Vagina (tissue), 2 donors: ENCODE measurements at regions not wholly inside any gene's neighbourhood (a gene's known extent, or its start where the extent isn't known, plus 50 kb on each side); places are given as distances from the start of the nearest gene placed in this dataset.

Experiments used
- DNase-seq, 2 donors: peaks; one replicate each; pipeline ENCODE4 v3.0.0-alpha.2; 2017; ENCODE audit errors: extremely low spot score in 2 of 2
- H3K27ac ChIP-seq: fragments of 200-600 bp; sonication (generic); one replicate; pipeline ENCODE4 v1.5.1; 2019
- H3K27me3 ChIP-seq: fragments of 200-600 bp; sonication (generic); one replicate; pipeline ENCODE4 v1.5.1; 2019
- H3K36me3 ChIP-seq, 2 donors: fragments of 200-600 bp; sonication (generic); one replicate each; pipeline ENCODE4 v1.5.1; 2017 to 2019
- H3K4me1 ChIP-seq: fragments of 200-600 bp; sonication (generic); one replicate; pipeline ENCODE4 v1.5.1; 2019
- H3K4me3 ChIP-seq, 2 donors: fragments of 200-600 bp; sonication (generic); 1 replicate in 1 of 2; 2 replicates in 1 of 2; pipeline ENCODE4 v1.5.1; 2016 to 2019
- H3K9me3 ChIP-seq: fragments of 200-600 bp; sonication (generic); one replicate; pipeline ENCODE4 v1.5.1; 2019
- POLR2A ChIP-seq, 2 donors: fragments of 450-650 bp; IDR thresholded peaks; one replicate each; pipeline ENCODE4 v1.6.1; 2017; ENCODE audit warnings: antibody characterized with exemption in 2 of 2, mild to moderate bottlenecking in 2 of 2, moderate library complexity in 2 of 2
- POLR2AphosphoS5 ChIP-seq, 2 donors: sonication (generic); formaldehyde crosslinking; IDR thresholded peaks; one replicate each; pipeline ENCODE4 v1.9.0; 2017; ENCODE audit warnings: antibody characterized with exemption in 2 of 2, mild to moderate bottlenecking in 2 of 2, low read depth in 1 of 2; ENCODE audit not compliant: insufficient read depth in 1 of 2
- intact Hi-C: fragments of 100-400 bp; cut with DNase I; formaldehyde crosslinking; loops from one replicate; pipeline ENCODE4 v1.15.1; 2023
- TF ChIP-seq, protein P1 (sequence below), 3 experiments: fragments of 450-650 bp in 2 of 3; fragments of 200-600 bp in 1 of 3; sonication (generic) in 1 of 3; IDR thresholded peaks; one replicate each; pipeline ENCODE4 v1.5.1; 2017 to 2019; ENCODE audit warnings: antibody characterized with exemption in 3 of 3, mild to moderate bottlenecking in 2 of 3, moderate library complexity in 2 of 3

DNA sequence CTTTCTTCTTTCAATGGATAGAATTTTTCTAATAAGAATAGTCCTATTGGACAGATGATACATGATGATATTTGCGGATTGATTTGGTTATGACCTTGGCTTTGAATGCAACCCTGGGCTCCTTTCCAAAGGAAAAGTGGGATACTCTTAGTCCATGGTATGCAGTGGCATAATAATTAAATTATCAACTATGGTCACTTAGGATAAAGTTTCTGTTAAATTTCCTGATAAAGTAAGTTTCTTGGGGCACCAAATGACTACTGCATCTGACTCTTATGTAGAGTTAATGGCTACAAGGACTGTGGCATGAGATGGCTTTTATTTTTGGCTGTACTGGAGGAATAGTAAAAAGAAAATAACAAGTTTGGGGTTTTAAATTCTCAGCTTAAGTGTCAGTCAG lies 126.7 kb downstream of the QPCT start:
- peaks cover 1% of the 10 kb centered on the region for H3K4me1 ChIP-seq
- DNase-seq, result no peak
- H3K27ac ChIP-seq, result no peak overlapping the region
- H3K4me3 ChIP-seq, result no peak overlapping the region
- intact Hi-C loops, result no loop called here
- no peaks in the 10 kb centered on the region for H3K9me3 ChIP-seq
- no peaks in the 10 kb centered on the region for H3K36me3 ChIP-seq
- H3K27me3 ChIP-seq, result no peaks in the 10 kb centered on the region
- TF ChIP-seq, protein P1, sequence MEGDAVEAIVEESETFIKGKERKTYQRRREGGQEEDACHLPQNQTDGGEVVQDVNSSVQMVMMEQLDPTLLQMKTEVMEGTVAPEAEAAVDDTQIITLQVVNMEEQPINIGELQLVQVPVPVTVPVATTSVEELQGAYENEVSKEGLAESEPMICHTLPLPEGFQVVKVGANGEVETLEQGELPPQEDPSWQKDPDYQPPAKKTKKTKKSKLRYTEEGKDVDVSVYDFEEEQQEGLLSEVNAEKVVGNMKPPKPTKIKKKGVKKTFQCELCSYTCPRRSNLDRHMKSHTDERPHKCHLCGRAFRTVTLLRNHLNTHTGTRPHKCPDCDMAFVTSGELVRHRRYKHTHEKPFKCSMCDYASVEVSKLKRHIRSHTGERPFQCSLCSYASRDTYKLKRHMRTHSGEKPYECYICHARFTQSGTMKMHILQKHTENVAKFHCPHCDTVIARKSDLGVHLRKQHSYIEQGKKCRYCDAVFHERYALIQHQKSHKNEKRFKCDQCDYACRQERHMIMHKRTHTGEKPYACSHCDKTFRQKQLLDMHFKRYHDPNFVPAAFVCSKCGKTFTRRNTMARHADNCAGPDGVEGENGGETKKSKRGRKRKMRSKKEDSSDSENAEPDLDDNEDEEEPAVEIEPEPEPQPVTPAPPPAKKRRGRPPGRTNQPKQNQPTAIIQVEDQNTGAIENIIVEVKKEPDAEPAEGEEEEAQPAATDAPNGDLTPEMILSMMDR (IDR thresholded peaks at IDR 0.05), result no peak
- TF ChIP-seq POLR2A (IDR thresholded peaks at IDR 0.05) (no peak), POLR2AphosphoS5 (IDR thresholded peaks at IDR 0.05; ENCODE audit: insufficient read depth in 1 of 2, low read depth in 1 of 2) (no peak)

GRCh38 chr2:37471994-37472393 lies 127.6 kb downstream of the QPCT start:
- no peak for DNase-seq

DNA sequence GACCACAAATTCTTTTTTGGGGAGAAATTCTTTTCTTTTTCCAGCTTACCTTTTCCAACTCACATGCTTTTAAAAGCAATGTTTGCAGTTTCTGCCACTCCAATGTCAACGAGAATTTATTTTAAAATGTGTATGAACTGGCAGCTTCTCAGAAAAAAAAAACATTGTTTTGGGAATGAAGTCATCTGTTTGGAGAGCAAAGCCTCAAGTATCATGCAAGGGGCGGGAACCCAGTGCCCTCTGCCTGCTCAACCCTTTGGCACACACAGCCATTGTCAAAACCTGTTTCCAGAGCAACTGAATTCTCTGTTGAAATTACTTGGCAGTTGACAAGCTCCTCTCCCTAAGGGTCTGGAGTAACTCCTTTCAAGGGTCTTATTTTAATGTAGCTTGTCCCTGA lies 128.5 kb downstream of the QPCT start:
- no peak overlapping the region for H3K27ac ChIP-seq
- no peak for DNase-seq
- H3K4me1 ChIP-seq, result peaks cover 9% of the 10 kb centered on the region
- no peaks in the 10 kb centered on the region for H3K27me3 ChIP-seq
- no peaks in the 10 kb centered on the region for H3K36me3 ChIP-seq
- TF ChIP-seq POLR2AphosphoS5 (IDR thresholded peaks at IDR 0.05; ENCODE audit: insufficient read depth in 1 of 2, low read depth in 1 of 2) (no peak), POLR2A (IDR thresholded peaks at IDR 0.05) (no peak)
- TF ChIP-seq, protein P1 (IDR thresholded peaks at IDR 0.05), result no peak
- no peak overlapping the region for H3K4me3 ChIP-seq
- intact Hi-C loops, result no loop called here
- H3K9me3 ChIP-seq, result no peaks in the 10 kb centered on the region

More at GRCh38 chr2:37471994-37472393, 127.6 kb downstream of the QPCT start:
- TF ChIP-seq, protein P1 (IDR thresholded peaks at IDR 0.05), result no peak
- TF ChIP-seq POLR2AphosphoS5 (IDR thresholded peaks at IDR 0.05; ENCODE audit: insufficient read depth in 1 of 2, low read depth in 1 of 2) (no peak), POLR2A (IDR thresholded peaks at IDR 0.05) (no peak)
- Histone ChIP-seq H3K27me3 (no peaks in the 10 kb centered on the region), H3K4me3 (no peak overlapping the region), H3K36me3 (no peaks in the 10 kb centered on the region), H3K4me1 (peaks cover 9% of the 10 kb centered on the region), H3K27ac (no peak overlapping the region), H3K9me3 (no peaks in the 10 kb centered on the region)
- intact Hi-C loops, result no loop called here

DNA sequence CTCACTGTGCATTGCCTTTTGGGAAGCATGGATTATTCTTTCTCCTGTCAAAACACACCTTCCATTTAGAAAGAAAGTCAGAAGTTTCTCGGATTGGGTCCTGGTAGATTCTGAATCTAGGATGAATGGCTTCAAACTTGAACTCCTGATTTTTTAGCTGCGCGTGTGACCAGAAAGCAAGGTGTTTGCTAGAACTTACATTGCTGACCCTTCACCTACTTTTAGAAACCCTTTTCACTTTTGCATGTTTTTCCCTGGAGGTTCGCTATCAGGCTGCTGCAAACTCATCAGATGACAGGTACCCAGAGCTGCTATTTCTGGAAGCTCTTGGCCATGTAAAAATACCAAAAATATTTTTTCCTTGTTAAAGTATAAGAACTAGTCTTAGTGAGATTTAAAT lies 132.0 kb downstream of the QPCT start:
- Histone ChIP-seq H3K36me3 (no peaks in the 10 kb centered on the region), H3K27ac (no peak overlapping the region), H3K4me1 (peaks cover 9% of the 10 kb centered on the region), H3K27me3 (no peaks in the 10 kb centered on the region), H3K4me3 (no peak overlapping the region), H3K9me3 (no peaks in the 10 kb centered on the region)
- intact Hi-C loops, result no loop called here
- TF ChIP-seq, protein P1 (IDR thresholded peaks at IDR 0.05), result no peak
- TF ChIP-seq POLR2A (IDR thresholded peaks at IDR 0.05) (no peak), POLR2AphosphoS5 (IDR thresholded peaks at IDR 0.05; ENCODE audit: insufficient read depth in 1 of 2, low read depth in 1 of 2) (no peak)
- no peak for DNase-seq

DNA sequence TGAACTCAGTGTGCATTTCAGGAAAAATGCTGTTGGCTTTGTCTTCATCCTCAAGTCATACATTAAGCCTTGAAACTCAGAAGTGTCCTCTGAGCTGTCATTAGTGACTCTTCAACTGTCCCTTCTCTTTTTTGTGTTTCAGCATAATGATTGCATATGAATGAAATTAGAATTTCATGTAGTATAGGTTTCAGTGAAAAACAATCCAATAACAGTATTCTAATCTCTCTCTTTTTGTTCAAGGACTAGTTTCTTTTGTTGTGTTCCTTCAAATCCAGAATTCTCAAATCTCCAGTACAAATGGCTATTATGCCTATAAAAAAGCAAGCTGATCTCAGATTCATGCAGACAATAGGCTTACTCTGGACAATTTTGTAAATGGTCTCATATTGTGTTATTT lies 133.5 kb downstream of the QPCT start:
- Histone ChIP-seq H3K4me1 (peaks cover 9% of the 10 kb centered on the region), H3K27ac (no peak overlapping the region), H3K36me3 (no peaks in the 10 kb centered on the region), H3K27me3 (no peaks in the 10 kb centered on the region), H3K4me3 (no peak overlapping the region), H3K9me3 (no peaks in the 10 kb centered on the region)
- intact Hi-C loops, result no loop called here
- TF ChIP-seq POLR2A (IDR thresholded peaks at IDR 0.05), result no peak
- TF ChIP-seq, protein P1 (IDR thresholded peaks at IDR 0.05), result no peak
- TF ChIP-seq POLR2AphosphoS5 (IDR thresholded peaks at IDR 0.05; ENCODE audit: insufficient read depth in 1 of 2, low read depth in 1 of 2), result no peak
- no peak for DNase-seq
